Aorta (tissue), 5 donors: ENCODE measurements at regions not wholly inside any gene's neighbourhood (a gene's known extent, or its start where the extent isn't known, plus 50 kb on each side); places are given as distances from the start of the nearest gene placed in this dataset.

Source experiments
- ATAC-seq: fragments of 200-7000 bp; cut with Tn5 transposase; one replicate; pipeline ENCODE4 v1.9.1; 2022; ENCODE audit warnings: moderate library complexity; ENCODE audit not compliant: low FRiP score
- DNase-seq, 2 donors: peaks; one replicate each; pipeline ENCODE4 v3.0.0-alpha.2; 2020
- H3K27ac ChIP-seq, 2 donors: one replicate each; pipeline ENCODE4 v1.5.1; 2013; ENCODE audit warnings: low read length in 2 of 2, mild to moderate bottlenecking in 2 of 2, moderate library complexity in 2 of 2, control low read depth in 1 of 2, inconsistent platforms in 1 of 2, low read depth in 1 of 2
- H3K27me3 ChIP-seq, 2 donors: one replicate each; pipeline ENCODE4 v1.6.1; 2013; ENCODE audit warnings: control low read depth in 1 of 2, low read length in 1 of 2, mild to moderate bottlenecking in 1 of 2, moderate library complexity in 1 of 2; ENCODE audit not compliant: insufficient read depth in 2 of 2, control insufficient read depth in 1 of 2
- H3K36me3 ChIP-seq, 2 donors: one replicate each; pipeline ENCODE4 v1.6.1; 2013; ENCODE audit warnings: control low read depth in 1 of 2, low read length in 1 of 2, mild to moderate bottlenecking in 1 of 2; ENCODE audit not compliant: insufficient read depth in 2 of 2, control insufficient read depth in 1 of 2
- H3K4me1 ChIP-seq, 2 donors: one replicate each; pipeline ENCODE4 v1.6.1; 2013; ENCODE audit warnings: low read length in 2 of 2, control low read depth in 1 of 2, mild to moderate bottlenecking in 1 of 2, moderate library complexity in 1 of 2; ENCODE audit not compliant: insufficient read depth in 2 of 2, control insufficient read depth in 1 of 2
- H3K4me3 ChIP-seq, 2 donors: one replicate each; pipeline ENCODE4 v1.5.1; 2013; ENCODE audit warnings: low read length in 2 of 2, control low read depth in 1 of 2, mild to moderate bottlenecking in 1 of 2
- H3K9me3 ChIP-seq: one replicate; pipeline ENCODE4 v1.6.1; 2013; ENCODE audit warnings: mild to moderate bottlenecking, low read length; ENCODE audit not compliant: control insufficient read depth
- WGBS, 2 donors: extraction: QIAGEN DNeasy Blood & Tissue Kit; methylation state at CpG; one replicate each; pipeline ENCODE4 v1.1.7; 2013; 5-methylcytosine and 5-hydroxymethylcytosine counted together
- intact Hi-C, 2 donors: fragments of 100-400 bp; cut with DNase I; formaldehyde crosslinking; loops; one replicate each; pipeline versions ENCODE4 v1.14.2 to v1.15.0; 2022
- donor health status: healthy with polysubstance abuse.
- donor health status: Bipolar disorder and iron deficiency.
- donor health status: DM: no; HTN: no; CAD: no.
- donor health status: DM: no; HTN: no; CAD: no.
- donor health status: DM: yes; HTN: yes; CAD: no.

DNA sequence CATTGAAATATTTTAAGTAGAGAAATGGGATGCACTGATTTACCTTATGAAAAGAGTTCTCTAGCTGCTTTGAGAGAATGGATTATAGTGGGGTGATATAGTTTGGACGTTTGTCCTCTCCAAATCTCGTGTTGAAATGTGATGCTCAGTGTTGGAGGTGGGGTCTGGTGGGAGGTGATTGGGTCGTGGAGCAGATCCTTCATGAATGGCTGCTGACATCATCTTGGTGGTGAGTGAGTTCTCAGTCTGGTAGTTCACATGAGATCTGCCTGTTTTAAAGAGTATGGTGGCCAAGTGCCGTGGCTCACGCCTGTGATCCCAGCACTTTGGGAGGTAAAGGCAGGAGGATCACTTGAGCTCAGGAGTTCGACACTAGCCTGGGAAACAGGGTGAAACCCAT lies 58.7 kb upstream of the SH3RF3 start:
- peaks cover 6% of the 10 kb centered on the region for H3K9me3 ChIP-seq
- H3K36me3 ChIP-seq: no peaks in the 10 kb centered on the region
- DNase-seq: no peak
- no peak overlapping the region for H3K4me3 ChIP-seq
- WGBS, 2 donors: 75 to 76% methylated on average over 6 of the region's 6 CpGs
- ATAC-seq: no peak
- no peaks in the 10 kb centered on the region for H3K27me3 ChIP-seq
- H3K4me1 ChIP-seq: no peaks in the 10 kb centered on the region
- intact Hi-C loops: no loop called here
- H3K27ac ChIP-seq: no peak overlapping the region

DNA sequence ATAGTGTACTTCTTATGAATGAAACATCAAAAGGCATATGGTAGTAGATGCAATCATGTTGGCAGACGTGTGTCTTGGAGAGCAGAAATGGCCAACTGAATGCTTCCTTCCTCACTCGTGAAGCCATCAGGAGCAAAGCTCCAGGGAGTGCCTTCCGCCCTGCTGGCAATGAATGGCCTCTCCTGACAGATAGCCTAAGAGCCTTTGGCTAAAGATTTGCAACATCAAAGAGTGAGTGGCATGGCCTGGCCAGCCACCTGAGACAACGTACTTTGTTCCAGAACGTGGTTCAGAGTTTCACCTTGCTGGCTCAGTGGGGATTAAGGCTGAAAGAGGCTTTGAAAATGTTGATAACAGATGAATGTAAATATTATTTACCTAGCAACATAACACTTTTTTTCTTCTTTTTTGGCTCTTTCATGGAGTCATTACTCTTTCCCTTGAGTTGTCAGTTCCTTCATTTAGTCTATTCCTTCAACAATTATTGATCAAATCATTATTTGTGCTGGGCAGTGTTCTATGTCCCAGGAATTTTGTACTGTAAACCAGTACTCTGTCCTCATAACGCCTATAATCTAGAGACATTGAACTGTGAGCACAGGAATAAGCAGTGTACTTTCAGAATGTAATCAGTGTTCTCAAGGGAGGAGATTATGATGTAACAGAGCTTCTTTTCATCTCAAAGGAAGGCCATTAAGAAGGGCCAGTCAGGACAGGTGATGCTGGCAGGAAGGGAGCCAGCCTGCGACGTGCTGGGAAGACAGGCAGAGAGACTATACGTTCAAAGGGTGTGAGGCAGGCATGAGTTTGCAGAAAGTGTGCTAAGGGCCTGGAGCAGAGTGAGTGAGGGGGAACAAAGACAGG lies 59.4 kb upstream of the SH3RF3 start:
- intact Hi-C loops: no loop called here
- WGBS, 2 donors: 74 to 78% methylated on average over 9 of the region's 9 CpGs
- Histone ChIP-seq H3K9me3 (peaks cover 6% of the 10 kb centered on the region), H3K27me3 (no peaks in the 10 kb centered on the region), H3K36me3 (no peaks in the 10 kb centered on the region), H3K27ac (no peak overlapping the region), H3K4me1 (no peaks in the 10 kb centered on the region), H3K4me3 (no peak overlapping the region)
- ATAC-seq (no peak), DNase-seq (no peak)

DNA sequence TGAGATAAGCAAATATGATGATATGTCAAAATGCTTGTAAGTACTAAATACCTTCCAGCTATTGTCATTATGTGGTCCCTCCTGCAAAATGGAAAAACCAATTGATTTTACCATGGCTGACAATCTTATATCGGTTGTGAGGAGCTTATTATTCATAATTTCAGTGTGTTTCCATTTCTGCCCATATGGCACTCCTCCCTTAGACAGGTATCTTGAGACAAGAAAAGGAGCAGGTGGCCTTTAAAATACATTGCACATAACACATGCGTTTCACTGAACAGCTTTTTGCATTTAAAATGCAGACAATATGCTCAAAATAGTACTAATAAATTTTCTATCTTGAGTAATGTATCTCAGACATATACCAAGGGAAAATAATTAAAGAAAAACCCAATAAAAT lies 60.2 kb upstream of the SH3RF3 start:
- Histone ChIP-seq H3K4me3 (no peak overlapping the region), H3K36me3 (no peaks in the 10 kb centered on the region), H3K27ac (no peak overlapping the region), H3K4me1 (no peaks in the 10 kb centered on the region), H3K27me3 (no peaks in the 10 kb centered on the region), H3K9me3 (peaks cover 6% of the 10 kb centered on the region)
- WGBS, 2 donors: 91 to 94% methylated on average over 2 of the region's 2 CpGs
- ATAC-seq (no peak), DNase-seq (no peak)
- intact Hi-C loops: no loop called here

DNA sequence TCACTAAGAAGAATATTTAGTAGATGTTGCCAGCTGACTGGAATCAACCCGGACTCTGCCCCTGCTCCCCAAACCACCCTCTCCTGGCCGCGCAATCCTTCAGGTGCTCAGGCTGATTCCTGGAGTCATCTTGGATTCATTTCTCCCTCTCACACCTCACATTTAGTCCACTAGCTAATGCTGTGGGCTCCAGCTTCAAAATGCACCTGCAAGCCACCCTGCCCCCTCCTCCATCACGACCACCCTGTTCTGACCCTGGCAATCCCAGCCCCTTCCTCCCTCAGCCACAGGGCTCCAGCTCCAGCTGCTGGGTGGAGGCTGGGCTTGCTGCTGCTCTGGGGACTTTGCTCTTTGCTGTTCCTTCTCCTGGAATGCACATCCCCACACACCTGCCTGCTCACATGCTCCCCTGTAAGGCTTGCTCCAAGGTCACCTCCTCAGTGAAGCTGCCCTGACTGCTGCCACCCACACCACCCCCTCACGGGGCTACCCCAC lies 61.3 kb upstream of the SH3RF3 start:
- Histone ChIP-seq H3K27ac (no peak overlapping the region), H3K27me3 (no peaks in the 10 kb centered on the region), H3K4me1 (no peaks in the 10 kb centered on the region), H3K4me3 (no peak overlapping the region), H3K9me3 (peaks cover 5% of the 10 kb centered on the region), H3K36me3 (no peaks in the 10 kb centered on the region)
- WGBS, 2 donors: 78 to 79% methylated on average over 5 of the region's 5 CpGs
- ATAC-seq (no peak), DNase-seq (no peak)
- intact Hi-C loops: no loop called here

DNA sequence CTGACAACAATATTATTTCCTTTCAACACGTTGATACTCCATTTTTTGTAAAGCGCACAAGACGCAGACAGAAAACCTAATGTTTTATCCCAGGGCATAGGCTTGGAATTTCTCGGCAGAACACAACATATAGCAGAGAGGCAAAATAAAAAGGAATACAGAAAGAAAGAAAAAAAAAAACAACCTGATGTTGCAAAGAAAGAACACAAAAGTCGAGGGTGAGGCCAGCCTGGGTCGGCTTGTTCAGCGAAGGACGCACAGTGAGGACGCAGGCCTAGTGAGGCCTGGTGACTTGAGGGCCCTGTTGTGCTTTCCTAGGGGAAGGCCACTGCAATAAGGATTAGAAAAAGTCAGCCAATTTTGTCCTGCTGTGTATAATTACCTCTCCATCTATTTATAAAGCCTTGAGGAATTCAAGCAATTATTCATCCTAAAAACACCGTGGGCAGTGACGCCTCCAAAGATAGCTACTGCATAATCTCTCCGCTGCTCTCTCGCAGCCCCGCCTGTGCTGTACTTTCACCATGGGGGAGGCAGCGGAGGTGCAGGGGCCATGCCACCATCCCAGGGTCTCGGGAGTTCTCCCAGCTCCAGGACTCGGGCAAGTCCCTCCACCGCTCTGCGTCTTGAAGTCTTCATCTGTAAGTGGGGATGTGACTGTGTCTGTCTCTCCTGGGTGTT lies 61.9 kb upstream of the SH3RF3 start:
- Histone ChIP-seq H3K4me3 (no peak overlapping the region), H3K36me3 (no peaks in the 10 kb centered on the region), H3K9me3 (no peaks in the 10 kb centered on the region), H3K27me3 (no peaks in the 10 kb centered on the region), H3K4me1 (no peaks in the 10 kb centered on the region), H3K27ac (no peak overlapping the region)
- intact Hi-C loops: no loop called here
- 92 to 94% methylated on average over 19 of the region's 19 CpGs for WGBS, 2 donors
- DNase-seq: no peak
- ATAC-seq: no peak

- 95 to 96% methylated on average over 7 of the region's 7 CpGs for WGBS, 2 donors
- Histone ChIP-seq H3K4me3 (no peak overlapping the region), H3K4me1 (no peaks in the 10 kb centered on the region), H3K27ac (no peak overlapping the region), H3K36me3 (no peaks in the 10 kb centered on the region), H3K9me3 (no peaks in the 10 kb centered on the region), H3K27me3 (no peaks in the 10 kb centered on the region)
- DNase-seq (no peak), ATAC-seq (no peak)
- intact Hi-C loops: no loop called here
Observed at GRCh38 chr2:109066501-109066900, 62.5 kb upstream of the SH3RF3 start.

DNA sequence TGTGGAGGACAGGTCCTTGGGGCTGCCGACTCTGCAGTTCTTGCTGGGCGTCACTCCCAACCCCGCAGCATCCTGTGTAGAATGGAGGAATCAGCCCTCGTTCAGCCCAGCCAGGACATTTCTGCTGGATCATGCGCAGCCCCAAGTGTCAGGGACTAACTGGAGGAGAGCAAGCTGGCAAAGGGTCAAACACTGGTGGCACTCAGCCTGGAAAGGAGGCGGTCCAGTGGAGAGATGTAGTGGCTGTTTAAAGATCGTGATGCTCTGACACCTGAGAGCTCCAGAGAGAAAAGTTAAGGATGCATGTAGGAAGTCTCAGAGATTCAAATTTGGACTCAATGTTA lies 63.6 kb upstream of the SH3RF3 start:
- DNase-seq (no peak), ATAC-seq (no peak)
- no peak overlapping the region for H3K27ac ChIP-seq
- WGBS, 2 donors: 5 to 7% methylated on average over 7 of the region's 7 CpGs
- H3K36me3 ChIP-seq: no peaks in the 10 kb centered on the region
- no peak overlapping the region for H3K4me3 ChIP-seq
- H3K4me1 ChIP-seq: no peaks in the 10 kb centered on the region
- H3K27me3 ChIP-seq: no peaks in the 10 kb centered on the region
- no peaks in the 10 kb centered on the region for H3K9me3 ChIP-seq
- intact Hi-C loops: no loop called here

DNA sequence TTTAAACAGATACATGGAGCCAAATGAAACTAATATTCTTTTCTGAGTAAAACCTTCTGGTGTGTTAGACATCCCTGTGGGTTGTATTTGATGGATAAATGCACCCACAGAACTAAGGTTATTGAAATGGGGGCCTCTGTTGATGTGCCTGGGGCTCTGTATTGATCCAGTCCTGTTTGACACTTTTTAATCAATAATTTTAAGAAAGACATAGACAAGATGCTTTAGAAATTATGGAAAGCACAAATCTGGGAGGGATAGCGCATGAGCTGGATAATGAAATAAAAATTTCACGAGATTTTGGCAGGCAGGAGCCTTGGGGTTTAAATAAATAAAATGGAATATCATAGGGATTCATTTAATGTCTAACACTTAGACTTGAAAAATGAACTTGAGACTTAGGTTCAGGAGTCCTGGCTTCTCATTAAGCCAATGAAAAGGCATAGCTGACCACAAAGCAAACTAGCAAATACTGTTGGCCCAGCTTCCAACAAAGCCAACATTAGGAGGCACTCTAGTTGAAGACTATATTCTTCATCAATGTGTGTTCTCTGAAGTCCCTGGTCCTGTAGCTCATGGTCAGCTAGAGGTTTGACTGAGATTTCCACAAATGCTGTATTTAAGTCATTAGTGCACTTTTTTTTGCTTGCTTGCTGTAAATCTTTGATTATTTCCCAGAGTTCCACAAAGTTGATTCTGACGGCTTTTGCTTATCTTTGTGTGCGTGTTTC lies 64.2 kb upstream of the SH3RF3 start:
- ATAC-seq (no peak), DNase-seq (no peak)
- Histone ChIP-seq H3K27ac (no peak overlapping the region), H3K27me3 (no peaks in the 10 kb centered on the region), H3K9me3 (no peaks in the 10 kb centered on the region), H3K36me3 (no peaks in the 10 kb centered on the region), H3K4me1 (no peaks in the 10 kb centered on the region), H3K4me3 (no peak overlapping the region)
- intact Hi-C loops: no loop called here
- WGBS, 2 donors: 42 to 45% methylated on average over 4 of the region's 4 CpGs
